Activated effector memory CD4-positive, alpha-beta T cell treated with anti-CD3 and anti-CD28 coated beads, Interleukin-2, amount 50 U/mL, for 16 hours (primary cell): ENCODE measurements at regions not wholly inside any gene's neighbourhood (a gene's known extent, or its start where the extent isn't known, plus 50 kb on each side); places are given as distances from the start of the nearest gene placed in this dataset.

Experiments
- DNase-seq: peaks from one replicate; pipeline ENCODE4 v3.0.0-alpha.2; 2020

DNA sequence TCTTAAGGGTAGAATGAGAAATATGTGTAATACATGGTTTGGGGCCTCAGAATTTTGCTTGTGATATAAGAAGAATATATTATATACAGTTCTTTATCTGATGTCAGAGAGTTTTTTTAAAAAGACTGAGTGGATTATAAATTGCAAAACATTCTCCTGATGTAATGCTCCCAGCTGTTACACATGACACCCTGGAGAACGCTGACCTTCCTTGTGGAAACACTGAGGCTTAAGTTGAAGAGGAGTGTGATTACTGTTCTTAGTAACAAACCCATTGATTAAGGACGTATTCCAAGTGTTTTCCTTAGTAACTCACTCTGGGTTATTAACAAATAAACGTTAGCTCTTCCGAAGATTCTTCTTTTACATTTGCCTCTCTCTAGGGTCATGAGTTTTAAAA lies 1069.3 kb upstream of the CNTNAP5 start:
- DNase-seq, result no peak

DNA sequence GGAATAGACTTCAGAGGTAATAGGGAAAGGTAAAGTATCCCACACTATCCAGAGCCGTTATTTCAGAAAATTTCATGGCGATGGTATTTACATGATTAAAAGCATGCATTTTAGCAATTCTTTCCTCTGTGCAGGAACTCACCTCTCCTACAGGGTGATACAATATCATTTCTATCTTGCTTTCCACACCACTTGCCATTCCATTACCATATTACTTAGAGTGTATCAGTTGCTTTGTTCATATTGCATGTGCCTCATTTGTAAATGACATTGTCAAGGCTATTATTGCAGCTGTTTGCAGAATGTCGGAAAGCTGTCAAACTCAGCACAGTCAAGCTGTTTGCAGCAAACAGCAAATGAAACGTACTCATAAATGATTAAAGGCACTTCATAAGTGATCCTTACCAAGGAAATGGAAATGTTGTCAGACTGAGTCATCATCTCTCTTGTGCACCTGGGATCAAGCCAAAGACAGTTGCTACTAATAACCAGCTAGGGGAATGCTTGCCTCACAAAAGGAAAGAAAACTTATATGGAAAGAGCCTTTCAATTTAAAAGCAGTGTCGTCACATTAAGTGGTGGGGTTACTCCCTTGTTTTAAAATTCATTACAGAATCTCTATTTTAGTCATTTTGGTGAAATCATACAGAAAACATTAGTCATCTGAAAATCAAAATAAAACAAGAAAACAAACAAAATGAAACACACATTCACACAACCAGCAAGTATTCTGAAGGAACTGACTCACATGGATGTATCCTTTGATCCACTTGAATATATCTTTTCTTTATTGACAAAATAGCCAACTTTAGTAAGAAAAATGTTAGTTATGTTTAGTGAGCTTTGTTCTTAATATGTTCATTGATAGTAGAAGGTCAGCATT lies 1064.1 kb upstream of the CNTNAP5 start:
- DNase-seq, result no peak

GRCh38 chr2:122966461-122966860 lies 1058.6 kb upstream of the CNTNAP5 start:
- no peak for DNase-seq

- no peak for DNase-seq
These were observed 1047.5 kb upstream of the CNTNAP5 start for GRCh38 chr2:122977580-122977979.

GRCh38 chr2:122980671-122981070 lies 1044.4 kb upstream of the CNTNAP5 start:
- DNase-seq, result no peak

DNA sequence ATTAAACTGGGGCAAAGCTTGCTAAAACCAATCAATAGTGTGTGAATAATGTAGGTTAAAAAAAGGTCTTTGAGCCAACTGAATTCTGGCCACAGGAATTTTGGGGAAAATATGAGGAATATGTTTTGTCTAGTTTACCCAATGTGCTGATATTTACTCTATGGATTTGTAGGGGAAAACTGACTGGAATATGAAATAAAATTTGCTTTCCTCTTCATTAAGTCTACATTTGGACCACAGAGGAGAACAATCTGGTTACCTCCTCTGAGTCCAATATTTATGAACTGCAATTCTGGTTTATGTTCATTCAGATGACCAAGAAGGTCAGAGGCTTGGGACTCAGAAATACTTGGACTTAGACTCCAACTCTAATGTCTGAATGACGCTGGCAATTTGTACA lies 1042.2 kb upstream of the CNTNAP5 start:
- DNase-seq, result no peak

GRCh38 chr2:122988395-122989221 lies 1036.5 kb upstream of the CNTNAP5 start:
- DNase-seq, result no peak

GRCh38 chr2:122993592-122993991 lies 1031.5 kb upstream of the CNTNAP5 start:
- DNase-seq, result no peak

GRCh38 chr2:122999258-122999657 lies 1025.8 kb upstream of the CNTNAP5 start:
- DNase-seq, result no peak

- DNase-seq, result no peak
These were observed 1025.3 kb upstream of the CNTNAP5 start for GRCh38 chr2:122999821-123000220.

GRCh38 chr2:123002660-123003248 lies 1022.3 kb upstream of the CNTNAP5 start:
- DNase-seq, result no peak

DNA sequence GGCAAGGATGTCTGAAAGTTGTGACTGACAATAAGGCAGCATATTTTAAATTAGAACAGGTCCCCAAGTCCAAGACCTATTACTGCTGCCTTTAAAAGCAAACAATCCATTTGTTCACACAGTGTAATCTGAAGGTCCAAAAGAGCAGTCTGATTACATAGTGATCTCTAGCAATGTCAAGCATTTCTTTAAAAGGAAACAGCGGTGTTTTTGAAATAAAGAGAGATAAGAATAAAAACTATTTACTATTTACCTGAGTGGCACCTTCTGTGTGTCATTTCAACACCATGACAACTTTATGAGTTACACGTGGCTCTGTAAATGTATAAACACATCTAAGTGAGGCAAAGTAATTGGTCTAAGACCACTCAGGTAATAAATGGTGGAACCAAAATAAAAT lies 1009.9 kb upstream of the CNTNAP5 start:
- DNase-seq, result no peak

- no peak for DNase-seq
These were observed 989.5 kb upstream of the CNTNAP5 start for GRCh38 chr2:123035541-123035940.

- DNase-seq, result no peak
These were observed 988.8 kb upstream of the CNTNAP5 start for GRCh38 chr2:123036300-123036699.

DNA sequence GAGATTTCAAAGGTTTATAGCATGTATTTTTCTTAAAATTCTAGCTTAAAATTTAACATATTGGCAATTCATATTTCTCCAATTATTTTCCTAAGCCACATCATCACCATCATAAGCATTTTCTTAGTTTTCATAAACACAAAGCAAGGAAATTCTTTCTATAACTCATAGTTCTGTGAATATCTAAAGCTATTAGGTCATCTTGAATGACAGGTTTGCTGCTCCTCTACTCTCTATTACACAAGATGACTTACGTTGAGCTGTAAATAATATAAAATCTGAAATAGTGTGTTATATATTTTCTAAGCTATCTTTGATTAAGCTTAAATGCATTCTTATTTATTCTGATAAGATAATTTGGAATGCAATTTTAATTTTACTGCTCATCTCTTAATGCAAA lies 984.6 kb upstream of the CNTNAP5 start:
- DNase-seq, result no peak

DNA sequence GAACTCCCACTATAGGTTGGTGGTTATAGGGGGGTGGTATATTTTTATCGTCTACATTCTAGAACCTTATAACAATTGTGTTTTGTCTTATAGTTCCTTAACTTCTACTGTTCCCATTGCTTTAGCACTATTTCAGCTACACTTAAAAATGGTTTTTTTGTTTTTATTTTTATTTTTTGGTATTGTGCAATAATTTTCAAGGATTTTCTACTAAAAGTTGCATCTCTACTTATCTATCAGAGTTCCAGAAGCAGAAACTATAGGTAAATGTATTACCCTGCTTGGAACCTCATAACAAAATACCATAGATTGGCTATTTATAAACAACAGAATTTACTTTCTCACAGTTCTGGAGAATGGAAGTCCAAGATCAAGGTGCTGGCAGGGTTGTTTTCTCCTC lies 981.6 kb upstream of the CNTNAP5 start:
- DNase-seq, result no peak

GRCh38 chr2:123045713-123046112 lies 979.4 kb upstream of the CNTNAP5 start:
- DNase-seq, result no peak

- DNase-seq, result no peak
These were observed 977.9 kb upstream of the CNTNAP5 start for GRCh38 chr2:123047186-123047585.

GRCh38 chr2:123051136-123051535 lies 974.0 kb upstream of the CNTNAP5 start:
- no peak for DNase-seq

GRCh38 chr2:123061534-123061933 lies 963.6 kb upstream of the CNTNAP5 start:
- no peak for DNase-seq

DNA sequence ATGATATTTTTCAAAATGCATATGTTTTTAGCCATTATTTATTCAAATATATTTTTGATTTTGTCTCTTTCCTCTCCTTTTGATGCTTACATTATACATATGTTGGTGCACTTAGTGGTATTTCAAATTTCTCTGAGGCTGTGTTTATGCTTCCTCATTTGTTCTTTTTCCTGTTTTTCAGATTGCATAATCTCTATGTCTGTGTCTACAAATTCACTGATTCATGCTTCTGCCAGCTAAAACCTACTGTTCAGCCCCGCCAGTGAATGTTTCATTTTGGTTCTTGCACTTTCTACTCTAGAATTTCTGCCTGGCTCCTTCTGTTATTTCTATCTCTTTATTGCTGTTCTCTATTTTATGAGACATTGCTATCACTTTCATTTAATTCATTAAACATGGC lies 951.7 kb upstream of the CNTNAP5 start:
- DNase-seq, result no peak

DNA sequence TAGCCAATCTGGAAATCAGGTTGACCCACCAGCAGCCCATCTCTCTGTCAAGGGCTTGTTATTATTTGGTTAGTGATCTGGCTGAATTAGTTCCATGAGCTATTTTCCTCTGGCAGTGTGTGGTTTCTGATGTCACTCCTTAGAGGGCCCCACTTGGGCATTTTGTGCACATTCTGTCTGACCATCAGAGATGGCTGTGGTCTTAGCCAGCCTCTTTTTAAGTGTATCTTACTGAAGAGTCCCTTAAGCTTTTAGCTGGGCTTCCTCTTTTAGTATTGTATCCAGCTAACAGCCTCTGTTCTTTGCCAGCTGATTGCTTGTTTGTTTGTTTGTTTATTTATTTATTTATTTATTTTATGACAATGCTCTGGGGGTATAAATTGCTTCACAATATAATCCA lies 951.1 kb upstream of the CNTNAP5 start:
- DNase-seq, result no peak

GRCh38 chr2:123077101-123077500 lies 948.0 kb upstream of the CNTNAP5 start:
- DNase-seq, result no peak

DNA sequence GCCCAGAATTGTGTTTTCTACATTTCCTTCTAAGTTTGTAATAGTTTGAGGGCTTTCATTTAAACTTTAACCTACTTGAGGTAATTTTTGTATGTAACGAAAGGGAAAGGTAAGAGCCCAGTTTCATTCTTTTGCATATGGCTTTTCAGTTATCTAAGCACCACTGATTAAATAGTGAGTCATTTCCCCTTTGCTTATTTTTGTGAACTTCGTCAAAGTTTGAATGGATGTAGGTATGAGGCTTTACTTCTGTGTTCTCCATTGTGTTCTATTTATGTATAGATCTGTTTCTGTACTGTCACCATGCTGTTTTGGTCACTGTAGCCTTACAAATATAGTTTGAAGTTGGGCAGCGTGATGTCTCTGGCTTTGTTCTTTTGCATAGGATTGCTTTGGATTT lies 944.8 kb upstream of the CNTNAP5 start:
- no peak for DNase-seq
